Stimulated activated CD4-positive, alpha-beta T cell treated with anti-CD3 and anti-CD28 coated beads, Interleukin-4, amount 100 ng/mL, for 48 hours (primary cell): ENCODE measurements at regions not wholly inside any gene's neighbourhood (a gene's known extent, or its start where the extent isn't known, plus 50 kb on each side); places are given as distances from the start of the nearest gene placed in this dataset.

Experiments used
- DNase-seq, 2 donors: peaks; one replicate each; pipeline ENCODE4 v3.0.0-alpha.2; 2020; ENCODE audit warnings: low read depth in 2 of 2

GRCh38 chr2:241924069-241924908 lies 54.8 kb downstream of the RTP5 start:
- no peak for DNase-seq

- DNase-seq, result no peak
These were observed 55.4 kb downstream of the RTP5 start for GRCh38 chr2:241924909-241925250.

DNA sequence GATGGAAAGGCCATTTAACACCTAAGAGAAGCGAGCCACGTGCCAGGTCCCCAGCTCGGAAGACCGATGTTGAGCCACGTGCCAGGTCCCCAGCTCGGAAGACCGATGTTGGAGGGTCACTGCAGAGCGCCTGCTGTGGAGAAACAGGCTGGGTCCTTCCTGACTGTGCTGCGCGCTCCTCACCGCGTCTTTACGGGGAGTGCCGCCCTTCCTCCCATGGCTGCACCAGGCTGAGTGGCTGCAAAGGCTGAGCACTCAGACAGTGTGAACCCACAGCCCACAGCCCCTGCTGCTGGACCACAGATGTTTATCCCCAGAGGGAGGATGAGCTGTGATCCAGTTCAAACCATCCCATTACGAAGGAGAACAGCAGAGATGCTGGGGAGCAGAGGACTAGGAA lies 55.7 kb downstream of the RTP5 start:
- no peak for DNase-seq

DNA sequence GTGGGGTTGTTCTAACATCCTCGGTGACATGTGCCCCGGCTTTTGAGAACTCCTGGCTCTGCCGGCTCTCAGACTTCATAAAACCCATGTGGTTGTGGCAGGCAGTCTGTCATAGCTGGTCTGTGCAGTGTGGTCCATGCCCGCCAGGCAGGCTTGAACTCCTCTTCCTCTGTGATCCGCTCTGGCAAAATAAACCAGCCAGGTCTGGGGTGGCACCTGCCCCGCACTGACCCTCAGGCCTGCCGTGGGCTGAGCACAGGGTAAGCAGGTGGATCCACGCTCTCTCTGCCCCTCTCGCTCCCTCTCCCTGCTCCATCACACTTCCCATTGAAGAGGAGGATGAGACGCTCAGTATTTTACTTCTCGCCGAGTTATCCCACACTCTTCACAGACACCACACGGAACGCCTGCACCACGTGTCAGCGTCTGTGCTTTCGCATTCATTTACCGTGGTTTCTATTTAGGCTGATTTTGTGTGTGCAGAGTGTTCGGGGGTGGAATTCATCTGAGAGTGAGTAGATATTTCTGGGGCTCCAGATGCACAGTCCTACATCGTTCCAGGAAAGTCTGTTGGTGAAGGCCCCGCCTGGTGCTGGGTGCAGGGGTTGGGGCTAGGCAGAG lies 56.4 kb downstream of the RTP5 start:
- no peak for DNase-seq

GRCh38 chr2:241926541-241927311 lies 57.2 kb downstream of the RTP5 start:
- no peak for DNase-seq

- DNase-seq, result no peak
These were observed 60.3 kb downstream of the RTP5 start for GRCh38 chr2:241929551-241930490.

- no peak for DNase-seq
These were observed 61.8 kb downstream of the RTP5 start for GRCh38 chr2:241931084-241931975.

- no peak for DNase-seq
These were observed 62.7 kb downstream of the RTP5 start for GRCh38 chr2:241931976-241932898.

DNA sequence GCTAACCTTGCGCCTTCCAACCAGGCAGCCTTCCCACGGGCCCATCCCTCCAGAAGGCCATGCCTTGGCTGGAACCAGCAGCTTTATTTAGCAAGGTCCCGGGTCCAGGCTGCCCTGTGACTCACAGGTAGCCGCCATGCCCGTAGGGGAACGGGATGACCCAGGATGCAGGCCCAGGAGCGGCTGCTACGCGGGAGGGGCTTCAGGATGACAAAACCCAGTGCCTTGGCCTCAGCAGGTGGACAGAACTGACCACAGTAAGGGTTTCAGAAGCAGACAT lies 63.3 kb downstream of the RTP5 start:
- DNase-seq, result no peak

GRCh38 chr2:241933179-241933911 lies 63.8 kb downstream of the RTP5 start:
- no peak for DNase-seq

DNA sequence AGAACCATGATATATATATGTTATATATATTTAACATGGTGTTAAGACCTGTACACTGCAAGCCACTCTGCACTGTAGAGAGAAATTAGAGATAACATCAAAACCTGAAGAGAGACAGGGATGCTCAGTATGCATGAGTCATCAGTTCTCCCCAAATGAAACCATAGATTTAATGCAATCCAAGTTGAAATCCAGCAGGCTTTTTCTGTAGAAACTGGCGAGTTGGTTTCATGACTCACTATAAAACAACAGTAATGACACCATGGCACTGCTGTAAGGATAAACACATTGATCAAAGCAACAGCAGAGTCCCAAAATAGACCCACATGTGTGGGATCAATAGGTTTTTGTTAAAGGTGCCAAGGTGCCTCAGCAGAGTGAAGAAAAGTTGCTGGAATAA lies 65.8 kb downstream of the RTP5 start:
- DNase-seq, result no peak

- DNase-seq, result no peak
These were observed 66.2 kb downstream of the RTP5 start for GRCh38 chr2:241935774-241936173.

DNA sequence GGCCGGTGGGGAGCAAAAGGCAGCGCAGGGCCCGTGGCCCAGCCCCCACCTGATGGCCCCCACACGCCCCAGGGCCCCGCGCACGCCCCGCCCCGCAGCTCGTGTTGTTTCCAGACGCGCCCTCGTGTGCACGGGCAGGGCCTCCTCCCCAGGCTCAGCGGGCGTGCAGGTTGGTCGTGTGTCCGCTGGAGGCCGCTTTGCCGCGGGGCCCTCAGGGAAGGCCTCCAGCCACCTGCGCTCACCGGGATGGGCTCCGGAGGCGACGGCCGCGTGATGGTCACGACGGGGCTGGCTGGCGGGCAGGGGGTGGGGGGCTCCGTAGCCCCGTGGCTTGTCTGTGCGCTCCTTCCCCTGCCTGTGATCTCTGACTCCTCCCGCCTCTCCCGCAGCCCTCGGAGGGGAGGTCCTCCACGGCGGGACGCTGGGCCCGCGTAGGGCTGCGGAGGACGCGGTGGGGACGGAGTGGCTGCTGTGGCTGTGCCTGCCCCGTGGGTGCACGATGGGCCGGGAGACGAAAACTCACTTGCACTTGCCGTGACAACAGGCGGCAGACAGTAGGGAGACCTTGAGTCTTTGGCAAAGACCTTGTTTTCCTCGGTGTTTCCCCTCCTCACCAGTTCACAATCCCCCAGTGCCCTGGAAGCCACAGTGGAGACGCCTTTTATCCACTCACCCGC lies 67.1 kb downstream of the RTP5 start:
- no peak for DNase-seq

GRCh38 chr2:241937297-241937696 lies 67.8 kb downstream of the RTP5 start:
- no peak for DNase-seq

GRCh38 chr2:241939541-241939940 lies 70.0 kb downstream of the RTP5 start:
- DNase-seq, result no peak

DNA sequence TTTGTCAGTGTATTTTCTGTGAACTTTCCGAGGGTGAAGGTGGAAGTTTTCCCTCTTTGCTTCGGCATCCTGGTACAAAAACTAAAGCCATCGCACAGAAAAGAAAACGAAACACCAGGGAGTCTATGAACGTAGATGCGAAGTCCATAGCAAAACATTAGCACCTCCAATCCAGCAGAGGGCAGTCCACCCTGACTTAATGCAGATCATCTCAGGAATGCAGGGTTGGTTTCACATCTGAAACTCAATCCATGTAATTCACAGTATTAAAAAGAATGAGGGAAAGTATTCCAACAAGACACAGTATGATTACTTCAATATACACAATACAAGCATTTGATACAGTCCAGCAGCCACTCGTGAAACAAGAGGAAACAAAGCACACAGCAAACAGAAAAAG lies 70.8 kb downstream of the RTP5 start:
- DNase-seq, result no peak

- DNase-seq, result no peak
These were observed 72.3 kb downstream of the RTP5 start for GRCh38 chr2:241941691-241942301.
